Fibroblast of skin of back (primary cell): ENCODE measurements at regions not wholly inside any gene's neighbourhood (a gene's known extent, or its start where the extent isn't known, plus 50 kb on each side); places are given as distances from the start of the nearest gene placed in this dataset.
A peak's percentile ranks its signal among the peaks of the same experiment; 100 is the strongest.
"Not testable (repeated sequence)": the region's sequence is repeated elsewhere in the genome, so short reads cannot be mapped to it uniquely, and the experiment has no call there.

ENCODE experiments used
- DNase-seq: peaks from one replicate; pipeline ENCODE4 v3.0.0-alpha.2; 2013

- DNase-seq: no peak
Observed at GRCh38 chr2:39583781-39584180, 81.9 kb upstream of the TMEM178A start.

GRCh38 chr2:39584283-39584965 is 81.3 kb upstream of the TMEM178A start:
- DNase-seq: peak; percentile 54

GRCh38 chr2:39585531-39585930 is 80.2 kb upstream of the TMEM178A start:
- DNase-seq: not testable (repeated sequence)

- no peak for DNase-seq
Observed at GRCh38 chr2:39587168-39587567, 78.5 kb upstream of the TMEM178A start.

GRCh38 chr2:39587641-39588040 is 78.1 kb upstream of the TMEM178A start:
- DNase-seq: no peak

- peak; percentile 70 for DNase-seq
Observed at GRCh38 chr2:39593439-39594393, 72.0 kb upstream of the TMEM178A start.

- DNase-seq: no peak
Observed at GRCh38 chr2:39595116-39595515, 70.6 kb upstream of the TMEM178A start.

- DNase-seq: no peak
Observed at GRCh38 chr2:39597314-39597713, 68.4 kb upstream of the TMEM178A start.

- no peak for DNase-seq
Observed at GRCh38 chr2:39602616-39603015, 63.1 kb upstream of the TMEM178A start.

- no peak for DNase-seq
Observed at GRCh38 chr2:39603436-39603835, 62.3 kb upstream of the TMEM178A start.

- no peak for DNase-seq
Observed at GRCh38 chr2:39604866-39605265, 60.9 kb upstream of the TMEM178A start.

GRCh38 chr2:39606585-39606984 is 59.1 kb upstream of the TMEM178A start:
- peak; percentile 24 for DNase-seq

GRCh38 chr2:39607538-39608262 is 58.0 kb upstream of the TMEM178A start:
- DNase-seq: no peak

GRCh38 chr2:39608263-39608575 is 57.5 kb upstream of the TMEM178A start:
- DNase-seq: no peak

GRCh38 chr2:39608686-39609441 is 56.9 kb upstream of the TMEM178A start:
- DNase-seq: no peak

- DNase-seq: no peak
Observed at GRCh38 chr2:39609917-39610316, 55.8 kb upstream of the TMEM178A start.

- DNase-seq: no peak
Observed at GRCh38 chr2:39615675-39616074, 50.0 kb upstream of the TMEM178A start.
